ENCODE measurements at regions not wholly inside any gene's neighbourhood (a gene's known extent, or its start where the extent isn't known, plus 50 kb on each side); places are given as distances from the start of the nearest gene placed in this dataset.

GRCh38 chr21:19850157-19850556 is 1148.1 kb upstream of the NCAM2 start:
- no peak for DNase-seq (ENCODE audit: low read depth)

GRCh38 chr21:19853061-19853460 is 1145.1 kb upstream of the NCAM2 start:
- DNase-seq (ENCODE audit: low read depth): no peak

- DNase-seq (ENCODE audit: low read depth): no peak
Measured at GRCh38 chr21:19853709-19854575, 1144.3 kb upstream of the NCAM2 start.

- DNase-seq (ENCODE audit: low read depth): no peak
Measured at GRCh38 chr21:19855522-19855921, 1142.7 kb upstream of the NCAM2 start.

- DNase-seq (ENCODE audit: low read depth): no peak
Measured at GRCh38 chr21:19864476-19864875, 1133.7 kb upstream of the NCAM2 start.

GRCh38 chr21:19870682-19871081 is 1127.5 kb upstream of the NCAM2 start:
- DNase-seq (ENCODE audit: low read depth): no peak

GRCh38 chr21:19874521-19874920 is 1123.7 kb upstream of the NCAM2 start:
- DNase-seq (ENCODE audit: low read depth): no peak

- no peak for DNase-seq (ENCODE audit: low read depth)
Measured at GRCh38 chr21:19878133-19878532, 1120.1 kb upstream of the NCAM2 start.

GRCh38 chr21:19899645-19900044 is 1098.6 kb upstream of the NCAM2 start:
- no peak for DNase-seq (ENCODE audit: low read depth)

- no peak for DNase-seq (ENCODE audit: low read depth)
Measured at GRCh38 chr21:19900149-19900548, 1098.1 kb upstream of the NCAM2 start.

- DNase-seq (ENCODE audit: low read depth): no peak
Measured at GRCh38 chr21:19908390-19908789, 1089.8 kb upstream of the NCAM2 start.

- DNase-seq (ENCODE audit: low read depth): no peak
Measured at GRCh38 chr21:19914028-19914427, 1084.2 kb upstream of the NCAM2 start.

GRCh38 chr21:19921211-19921610 is 1077.0 kb upstream of the NCAM2 start:
- DNase-seq (ENCODE audit: low read depth): no peak

- no peak for DNase-seq (ENCODE audit: low read depth)
Measured at GRCh38 chr21:19922122-19922521, 1076.1 kb upstream of the NCAM2 start.

GRCh38 chr21:19935467-19935866 is 1062.7 kb upstream of the NCAM2 start:
- no peak for DNase-seq (ENCODE audit: low read depth)

GRCh38 chr21:19937619-19938018 is 1060.6 kb upstream of the NCAM2 start:
- no peak for DNase-seq (ENCODE audit: low read depth)

- no peak for DNase-seq (ENCODE audit: low read depth)
Measured at GRCh38 chr21:19941626-19942025, 1056.6 kb upstream of the NCAM2 start.

- DNase-seq (ENCODE audit: low read depth): no peak
Measured at GRCh38 chr21:19950347-19950746, 1047.9 kb upstream of the NCAM2 start.

- no peak for DNase-seq (ENCODE audit: low read depth)
Measured at GRCh38 chr21:19969156-19969555, 1029.1 kb upstream of the NCAM2 start.

- no peak for DNase-seq (ENCODE audit: low read depth)
Measured at GRCh38 chr21:19981938-19982337, 1016.3 kb upstream of the NCAM2 start.

- no peak for DNase-seq (ENCODE audit: low read depth)
Measured at GRCh38 chr21:19986396-19986795, 1011.8 kb upstream of the NCAM2 start.

- no peak for DNase-seq (ENCODE audit: low read depth)
Measured at GRCh38 chr21:19987671-19988070, 1010.5 kb upstream of the NCAM2 start.

GRCh38 chr21:19992540-19992939 is 1005.7 kb upstream of the NCAM2 start:
- no peak for DNase-seq (ENCODE audit: low read depth)

GRCh38 chr21:19993268-19993667 is 1004.9 kb upstream of the NCAM2 start:
- DNase-seq (ENCODE audit: low read depth): no peak
